Activated CD8-positive, alpha-beta T cell treated with anti-CD3 and anti-CD28 coated beads for 36 hours (primary cell): ENCODE measurements at regions not wholly inside any gene's neighbourhood (a gene's known extent, or its start where the extent isn't known, plus 50 kb on each side); places are given as distances from the start of the nearest gene placed in this dataset.
A peak's percentile ranks its signal among the peaks of the same experiment; 100 is the strongest.

Source experiments
- ATAC-seq: fragments of 200-7000 bp; cut with Tn5 transposase; one replicate; pipeline ENCODE4 v1.10.0; 2021; ENCODE audit warnings: mild to moderate bottlenecking, moderate library complexity
- CTCF ChIA-PET: fragments of 350-600 bp; sonication (Branson Sonifier 250); formaldehyde crosslinking; loops from one replicate; lab custom pipeline; 2021; ENCODE audit warnings: antibody characterized with exemption; lab: Charles Lee
- POLR2A ChIA-PET: fragments of 350-600 bp; sonication (Branson Sonifier 250); formaldehyde crosslinking; loops from one replicate; lab custom pipeline; 2021; ENCODE audit warnings: antibody characterized with exemption; lab: Charles Lee
- DNase-seq: peaks from one replicate; pipeline ENCODE4 v3.0.0-alpha.2; 2020
- H3K27ac Mint-ChIP-seq: one replicate; pipeline ENCODE4 v1.8.0; 2021; ENCODE audit warnings: mild to moderate bottlenecking, mixed read lengths
- H3K27me3 Mint-ChIP-seq: one replicate; pipeline ENCODE4 v1.8.0; 2021; ENCODE audit warnings: mixed read lengths
- H3K36me3 Mint-ChIP-seq: one replicate; pipeline ENCODE4 v1.8.0; 2021; ENCODE audit warnings: low read depth, mixed read lengths
- H3K4me1 Mint-ChIP-seq: one replicate; pipeline ENCODE4 v1.8.0; 2021; ENCODE audit warnings: low read depth, mixed read lengths
- H3K4me3 Mint-ChIP-seq: one replicate; pipeline ENCODE4 v1.8.0; 2021; ENCODE audit warnings: mild to moderate bottlenecking, moderate library complexity, mixed read lengths
- H3K9me3 Mint-ChIP-seq: one replicate; pipeline ENCODE4 v1.8.0; 2021; ENCODE audit warnings: mixed read lengths
- CTCF ChIP-seq: fragments of 200-600 bp; IDR thresholded peaks from one replicate; pipeline ENCODE4 v1.8.0; 2022; ENCODE audit warnings: antibody characterized with exemption, mild to moderate bottlenecking
- intact Hi-C: fragments of 100-400 bp; cut with micrococcal nuclease; formaldehyde crosslinking; loops from one replicate; pipeline ENCODE4 v1.10.0; 2022

GRCh38 chr21:25464275-25464674 lies 143.0 kb downstream of the MRPL39 start:
- Mint-ChIP-seq H3K4me1 (peaks cover 76% of the 10 kb centered on the region), H3K27me3 (no peaks in the 10 kb centered on the region), H3K27ac (peak overlapping the region; percentile 98), H3K36me3 (peaks cover 64% of the 10 kb centered on the region), H3K4me3 (peak overlapping the region; percentile 49), H3K9me3 (peaks cover 24% of the 10 kb centered on the region)
- no peak for TF ChIP-seq CTCF
- intact Hi-C loops: loop anchor here (5.0 kb wide), 1 partner anchor 38 kb away; no protein-coding TSS in a partner anchor
- DNase-seq (peak; percentile 48), ATAC-seq (peak; percentile 74)
- ChIA-PET CTCF (interaction anchor here (1.2 kb wide), 1 partner anchor 25 kb away, joined by 4 read pairs; no protein-coding TSS in a partner anchor), POLR2A (interaction anchor here (0.7 to 7.0 kb wide), 8 partner anchors 11 to 111 kb away, joined by 3 to 45 read pairs (median 6); no protein-coding TSS in a partner anchor)

GRCh38 chr21:25462517-25462971 lies 144.7 kb downstream of the MRPL39 start:
- intact Hi-C loops: loop anchor here (5.0 kb wide), 1 partner anchor 40 kb away; no protein-coding TSS in a partner anchor
- DNase-seq (no peak), ATAC-seq (peak; percentile 67)
- Mint-ChIP-seq H3K36me3 (peaks cover 63% of the 10 kb centered on the region), H3K27me3 (no peaks in the 10 kb centered on the region), H3K4me1 (peaks cover 80% of the 10 kb centered on the region), H3K9me3 (peaks cover 20% of the 10 kb centered on the region), H3K27ac (peak overlapping the region; percentile 98), H3K4me3 (peak overlapping the region; percentile 49)
- POLR2A ChIA-PET: interaction anchor here (1.0 to 7.0 kb wide), 4 partner anchors 100 to 116 kb away, joined by 5 to 45 read pairs (median 16); no protein-coding TSS in a partner anchor
- TF ChIP-seq CTCF: no peak
- CTCF ChIA-PET: no interaction called here

GRCh38 chr21:25461725-25462124 lies 145.6 kb downstream of the MRPL39 start:
- Mint-ChIP-seq H3K27ac (peak overlapping the region; percentile 99), H3K9me3 (peaks cover 17% of the 10 kb centered on the region), H3K4me3 (peak overlapping the region; percentile 14), H3K27me3 (no peaks in the 10 kb centered on the region), H3K4me1 (peaks cover 82% of the 10 kb centered on the region), H3K36me3 (peaks cover 58% of the 10 kb centered on the region)
- ChIA-PET POLR2A (interaction anchor here (0.6 to 7.0 kb wide), 10 partner anchors 22 to 116 kb away, joined by 3 to 45 read pairs (median 5); no protein-coding TSS in a partner anchor), CTCF (no interaction called here)
- TF ChIP-seq CTCF: no peak
- no peak for DNase-seq
- intact Hi-C loops: loop anchor here (5.0 kb wide), 1 partner anchor 41 kb away; no protein-coding TSS in a partner anchor
- no peak for ATAC-seq

GRCh38 chr21:25459993-25460392 lies 147.3 kb downstream of the MRPL39 start:
- CTCF ChIA-PET: no interaction called here
- H3K9me3 Mint-ChIP-seq: peaks cover 11% of the 10 kb centered on the region
- H3K4me1 Mint-ChIP-seq: peaks cover 88% of the 10 kb centered on the region
- DNase-seq: no peak
- H3K36me3 Mint-ChIP-seq: peaks cover 52% of the 10 kb centered on the region
- H3K27me3 Mint-ChIP-seq: no peaks in the 10 kb centered on the region
- POLR2A ChIA-PET: interaction anchor here (4.9 kb wide), 1 partner anchor 103 kb away, joined by 76 read pairs; no protein-coding TSS in a partner anchor
- ATAC-seq: no peak
- intact Hi-C loops: loop anchor here (5.0 kb wide), 1 partner anchor 42 kb away; no protein-coding TSS in a partner anchor
- peak overlapping the region; percentile 15 for H3K4me3 Mint-ChIP-seq
- no peak for TF ChIP-seq CTCF
- peak overlapping the region; percentile 99 for H3K27ac Mint-ChIP-seq

- intact Hi-C loops: no loop called here
- peak overlapping the region; percentile 99 for H3K27ac Mint-ChIP-seq
- TF ChIP-seq CTCF: no peak
- CTCF ChIA-PET: interaction anchor here (0.9 kb wide), 1 partner anchor 29 kb away, joined by 3 read pairs; no protein-coding TSS in a partner anchor
- peaks cover 86% of the 10 kb centered on the region for H3K4me1 Mint-ChIP-seq
- ATAC-seq (no peak), DNase-seq (no peak)
- H3K27me3 Mint-ChIP-seq: no peaks in the 10 kb centered on the region
- POLR2A ChIA-PET: interaction anchor here (4.9 to 8.1 kb wide), 2 partner anchors 104 to 113 kb away, joined by 76 to 117 read pairs; no protein-coding TSS in a partner anchor
- peak overlapping the region; percentile 16 for H3K4me3 Mint-ChIP-seq
- peaks cover 11% of the 10 kb centered on the region for H3K9me3 Mint-ChIP-seq
- peaks cover 54% of the 10 kb centered on the region for H3K36me3 Mint-ChIP-seq
Measured at GRCh38 chr21:25459365-25459764, 147.9 kb downstream of the MRPL39 start.
